HFFc6 (cell line): ENCODE measurements at regions not wholly inside any gene's neighbourhood (a gene's known extent, or its start where the extent isn't known, plus 50 kb on each side); places are given as distances from the start of the nearest gene placed in this dataset.

Source experiments
- DNase-seq: peaks from one replicate; pipeline ENCODE4 v3.0.0-alpha.2; 2018
- H3K27ac Mint-ChIP-seq: 2 replicates; pipeline ENCODE4 v1.8.0; 2020; ENCODE audit warnings: mild to moderate bottlenecking, mixed read lengths
- H3K27me3 Mint-ChIP-seq: 2 replicates; pipeline ENCODE4 v1.8.0; 2021; ENCODE audit warnings: mild to moderate bottlenecking, moderate library complexity, mixed read lengths; ENCODE audit not compliant: insufficient read depth
- H3K36me3 Mint-ChIP-seq: 2 replicates; pipeline ENCODE4 v1.8.0; 2021; ENCODE audit warnings: low read depth, mixed read lengths
- H3K4me1 Mint-ChIP-seq: 2 replicates; pipeline ENCODE4 v1.8.0; 2020; ENCODE audit warnings: low read depth, mixed read lengths
- H3K4me3 Mint-ChIP-seq: 2 replicates; pipeline ENCODE4 v1.8.0; 2020; ENCODE audit warnings: mild to moderate bottlenecking, moderate library complexity, mixed read lengths
- H3K9me3 Mint-ChIP-seq: 2 replicates; pipeline ENCODE4 v1.8.0; 2020; ENCODE audit warnings: mild to moderate bottlenecking, mixed read lengths
- TF ChIP-seq, protein P1 (sequence below): fragments of 200-600 bp; sonication (generic); IDR thresholded peaks from 2 replicates; pipeline ENCODE4 v1.5.0; 2021; ENCODE audit warnings: antibody characterized with exemption, mild to moderate bottlenecking

DNA sequence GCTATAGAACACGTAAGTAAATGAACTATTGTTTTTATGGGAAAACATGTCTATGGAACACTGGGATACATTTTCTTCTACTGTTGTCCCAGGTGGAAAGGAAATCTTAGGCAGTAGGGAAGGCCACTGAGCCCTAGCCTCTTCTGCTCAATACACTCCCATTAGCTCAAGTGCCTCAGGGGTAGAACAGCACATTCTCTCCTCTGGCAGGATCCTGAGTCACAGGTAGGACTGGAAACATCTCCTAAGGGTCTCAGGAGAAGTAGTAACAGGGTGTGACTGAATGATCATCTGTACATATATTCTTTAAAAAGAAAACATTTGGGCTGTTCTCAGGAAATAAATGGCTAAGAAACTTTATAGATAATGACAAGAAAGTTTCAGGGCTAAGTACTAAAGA lies 175.6 kb upstream of the ESRRG start:
- Mint-ChIP-seq H3K4me3 (no peak overlapping the region), H3K36me3 (no peaks in the 10 kb centered on the region), H3K27me3 (no peaks in the 10 kb centered on the region; the same call in 1 of the 2 replicates), H3K4me1 (no peaks in the 10 kb centered on the region), H3K27ac (no peak overlapping the region), H3K9me3 (peaks cover 32% of the 10 kb centered on the region)
- TF ChIP-seq, protein P1, sequence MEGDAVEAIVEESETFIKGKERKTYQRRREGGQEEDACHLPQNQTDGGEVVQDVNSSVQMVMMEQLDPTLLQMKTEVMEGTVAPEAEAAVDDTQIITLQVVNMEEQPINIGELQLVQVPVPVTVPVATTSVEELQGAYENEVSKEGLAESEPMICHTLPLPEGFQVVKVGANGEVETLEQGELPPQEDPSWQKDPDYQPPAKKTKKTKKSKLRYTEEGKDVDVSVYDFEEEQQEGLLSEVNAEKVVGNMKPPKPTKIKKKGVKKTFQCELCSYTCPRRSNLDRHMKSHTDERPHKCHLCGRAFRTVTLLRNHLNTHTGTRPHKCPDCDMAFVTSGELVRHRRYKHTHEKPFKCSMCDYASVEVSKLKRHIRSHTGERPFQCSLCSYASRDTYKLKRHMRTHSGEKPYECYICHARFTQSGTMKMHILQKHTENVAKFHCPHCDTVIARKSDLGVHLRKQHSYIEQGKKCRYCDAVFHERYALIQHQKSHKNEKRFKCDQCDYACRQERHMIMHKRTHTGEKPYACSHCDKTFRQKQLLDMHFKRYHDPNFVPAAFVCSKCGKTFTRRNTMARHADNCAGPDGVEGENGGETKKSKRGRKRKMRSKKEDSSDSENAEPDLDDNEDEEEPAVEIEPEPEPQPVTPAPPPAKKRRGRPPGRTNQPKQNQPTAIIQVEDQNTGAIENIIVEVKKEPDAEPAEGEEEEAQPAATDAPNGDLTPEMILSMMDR = no peak
- DNase-seq = no peak

GRCh38 chr1:216896146-216896545 lies 172.9 kb upstream of the ESRRG start:
- no peak overlapping the region for H3K4me3 Mint-ChIP-seq
- H3K36me3 Mint-ChIP-seq = no peaks in the 10 kb centered on the region
- H3K4me1 Mint-ChIP-seq = no peaks in the 10 kb centered on the region
- TF ChIP-seq, protein P1 = no peak
- H3K27ac Mint-ChIP-seq = no peak overlapping the region
- no peak for DNase-seq
- no peaks in the 10 kb centered on the region; the same call in 1 of the 2 replicates for H3K27me3 Mint-ChIP-seq
- peaks cover 30% of the 10 kb centered on the region for H3K9me3 Mint-ChIP-seq

DNA sequence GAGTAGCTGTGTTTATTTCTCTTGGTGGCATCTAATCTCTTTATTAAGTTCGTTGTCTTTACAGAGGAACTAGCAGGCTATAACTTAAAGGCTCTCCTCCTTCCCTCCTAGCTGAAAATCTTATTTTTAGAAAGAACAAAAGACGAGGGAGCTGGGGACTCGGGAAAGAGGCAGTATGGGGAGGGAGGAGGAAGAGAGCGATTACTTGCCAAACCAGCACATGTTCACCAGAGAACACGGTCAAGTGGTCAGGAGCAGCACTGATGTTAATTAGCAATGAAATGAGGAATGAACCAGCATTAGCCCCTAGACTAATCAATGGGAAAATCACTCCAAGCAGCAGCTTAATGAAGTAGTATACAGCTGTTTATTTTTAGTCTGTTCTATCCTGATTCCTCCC lies 171.3 kb upstream of the ESRRG start:
- Mint-ChIP-seq H3K27me3 (no peaks in the 10 kb centered on the region; the same call in 1 of the 2 replicates), H3K4me3 (no peak overlapping the region), H3K27ac (no peak overlapping the region), H3K36me3 (no peaks in the 10 kb centered on the region), H3K9me3 (peaks cover 30% of the 10 kb centered on the region), H3K4me1 (no peaks in the 10 kb centered on the region)
- TF ChIP-seq, protein P1 = no peak
- no peak for DNase-seq

DNA sequence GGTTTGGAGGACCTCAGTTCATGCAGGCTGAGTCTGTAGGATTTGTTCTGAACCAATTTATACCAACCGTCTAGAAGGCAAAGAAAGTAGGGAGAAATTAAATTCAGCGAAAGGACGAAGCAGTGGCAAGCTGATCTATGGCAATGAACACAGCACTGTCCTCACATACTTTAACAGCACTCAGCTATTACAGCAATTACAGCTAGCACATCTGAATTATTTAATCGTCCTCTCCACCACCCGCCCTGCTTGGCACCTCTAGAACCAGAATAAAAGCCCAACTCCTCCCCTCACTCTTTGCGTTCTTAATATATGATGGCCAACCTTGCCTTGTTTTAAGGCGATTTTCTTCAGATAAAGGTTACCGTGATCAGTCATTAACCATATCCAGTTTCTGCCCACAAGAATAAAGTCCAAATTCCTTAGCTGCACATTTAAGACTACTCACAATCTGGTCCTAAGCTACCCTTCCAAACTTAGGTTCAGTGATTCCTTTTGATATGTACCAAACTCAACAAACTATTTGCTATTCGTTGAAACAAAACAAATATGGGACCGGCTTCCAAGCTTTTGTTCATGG lies 169.4 kb upstream of the ESRRG start:
- Mint-ChIP-seq H3K27ac (no peak overlapping the region), H3K4me3 (no peak overlapping the region), H3K4me1 (no peaks in the 10 kb centered on the region), H3K9me3 (peaks cover 25% of the 10 kb centered on the region), H3K27me3 (no peaks in the 10 kb centered on the region; the same call in 1 of the 2 replicates), H3K36me3 (no peaks in the 10 kb centered on the region)
- DNase-seq = no peak
- TF ChIP-seq, protein P1 = no peak

DNA sequence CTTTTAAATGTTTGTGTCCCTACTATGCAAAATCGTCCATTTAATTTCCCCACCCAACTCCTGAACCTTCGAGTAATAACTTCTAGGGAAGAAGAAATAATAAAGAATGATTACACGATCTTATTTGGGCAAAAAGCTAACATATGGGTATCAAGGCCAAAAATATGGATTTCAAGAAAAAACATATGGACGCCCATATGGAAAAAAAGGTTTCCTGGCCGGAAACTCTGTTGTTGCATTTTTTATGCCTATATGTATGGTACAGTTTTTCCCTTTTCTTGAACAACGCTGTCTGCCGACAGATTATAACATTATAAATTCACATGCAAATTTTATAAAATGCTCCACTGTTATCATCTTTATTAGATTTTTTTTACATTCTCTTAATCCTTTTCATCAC lies 167.6 kb upstream of the ESRRG start:
- no peaks in the 10 kb centered on the region for H3K36me3 Mint-ChIP-seq
- TF ChIP-seq, protein P1 = no peak
- DNase-seq = no peak
- no peak overlapping the region for H3K4me3 Mint-ChIP-seq
- H3K9me3 Mint-ChIP-seq = peaks cover 26% of the 10 kb centered on the region
- no peaks in the 10 kb centered on the region for H3K27me3 Mint-ChIP-seq
- H3K4me1 Mint-ChIP-seq = no peaks in the 10 kb centered on the region
- H3K27ac Mint-ChIP-seq = no peak overlapping the region
